ENCODE measurements at regions not wholly inside any gene's neighbourhood (a gene's known extent, or its start where the extent isn't known, plus 50 kb on each side); places are given as distances from the start of the nearest gene placed in this dataset.

DNA sequence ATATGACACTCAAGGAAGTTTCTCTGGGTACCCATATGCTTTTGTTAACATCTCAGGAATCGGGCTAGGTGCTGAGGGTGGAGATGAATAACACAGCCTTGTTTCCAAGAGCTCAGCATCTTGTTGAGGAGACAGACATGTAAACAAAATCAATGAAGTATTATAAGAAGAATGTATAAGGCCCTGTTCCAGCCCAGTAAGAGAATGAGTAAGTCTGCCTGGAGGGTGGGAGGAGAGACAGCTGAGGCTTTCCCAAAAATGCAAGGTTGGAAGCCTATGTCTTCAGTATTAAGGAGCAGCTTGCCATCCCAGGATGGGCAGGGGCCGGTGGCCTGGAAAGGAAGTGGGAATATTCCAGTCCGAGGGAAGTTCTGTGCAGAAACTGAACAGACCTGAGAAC lies 615.3 kb upstream of the BTBD3 start:
- TF ChIP-seq, protein P1, sequence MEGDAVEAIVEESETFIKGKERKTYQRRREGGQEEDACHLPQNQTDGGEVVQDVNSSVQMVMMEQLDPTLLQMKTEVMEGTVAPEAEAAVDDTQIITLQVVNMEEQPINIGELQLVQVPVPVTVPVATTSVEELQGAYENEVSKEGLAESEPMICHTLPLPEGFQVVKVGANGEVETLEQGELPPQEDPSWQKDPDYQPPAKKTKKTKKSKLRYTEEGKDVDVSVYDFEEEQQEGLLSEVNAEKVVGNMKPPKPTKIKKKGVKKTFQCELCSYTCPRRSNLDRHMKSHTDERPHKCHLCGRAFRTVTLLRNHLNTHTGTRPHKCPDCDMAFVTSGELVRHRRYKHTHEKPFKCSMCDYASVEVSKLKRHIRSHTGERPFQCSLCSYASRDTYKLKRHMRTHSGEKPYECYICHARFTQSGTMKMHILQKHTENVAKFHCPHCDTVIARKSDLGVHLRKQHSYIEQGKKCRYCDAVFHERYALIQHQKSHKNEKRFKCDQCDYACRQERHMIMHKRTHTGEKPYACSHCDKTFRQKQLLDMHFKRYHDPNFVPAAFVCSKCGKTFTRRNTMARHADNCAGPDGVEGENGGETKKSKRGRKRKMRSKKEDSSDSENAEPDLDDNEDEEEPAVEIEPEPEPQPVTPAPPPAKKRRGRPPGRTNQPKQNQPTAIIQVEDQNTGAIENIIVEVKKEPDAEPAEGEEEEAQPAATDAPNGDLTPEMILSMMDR (conservative IDR thresholded peaks at IDR 0.05; ENCODE audit: low read depth in 2 of 2), result no peak
- TF ChIP-seq, protein P2, sequence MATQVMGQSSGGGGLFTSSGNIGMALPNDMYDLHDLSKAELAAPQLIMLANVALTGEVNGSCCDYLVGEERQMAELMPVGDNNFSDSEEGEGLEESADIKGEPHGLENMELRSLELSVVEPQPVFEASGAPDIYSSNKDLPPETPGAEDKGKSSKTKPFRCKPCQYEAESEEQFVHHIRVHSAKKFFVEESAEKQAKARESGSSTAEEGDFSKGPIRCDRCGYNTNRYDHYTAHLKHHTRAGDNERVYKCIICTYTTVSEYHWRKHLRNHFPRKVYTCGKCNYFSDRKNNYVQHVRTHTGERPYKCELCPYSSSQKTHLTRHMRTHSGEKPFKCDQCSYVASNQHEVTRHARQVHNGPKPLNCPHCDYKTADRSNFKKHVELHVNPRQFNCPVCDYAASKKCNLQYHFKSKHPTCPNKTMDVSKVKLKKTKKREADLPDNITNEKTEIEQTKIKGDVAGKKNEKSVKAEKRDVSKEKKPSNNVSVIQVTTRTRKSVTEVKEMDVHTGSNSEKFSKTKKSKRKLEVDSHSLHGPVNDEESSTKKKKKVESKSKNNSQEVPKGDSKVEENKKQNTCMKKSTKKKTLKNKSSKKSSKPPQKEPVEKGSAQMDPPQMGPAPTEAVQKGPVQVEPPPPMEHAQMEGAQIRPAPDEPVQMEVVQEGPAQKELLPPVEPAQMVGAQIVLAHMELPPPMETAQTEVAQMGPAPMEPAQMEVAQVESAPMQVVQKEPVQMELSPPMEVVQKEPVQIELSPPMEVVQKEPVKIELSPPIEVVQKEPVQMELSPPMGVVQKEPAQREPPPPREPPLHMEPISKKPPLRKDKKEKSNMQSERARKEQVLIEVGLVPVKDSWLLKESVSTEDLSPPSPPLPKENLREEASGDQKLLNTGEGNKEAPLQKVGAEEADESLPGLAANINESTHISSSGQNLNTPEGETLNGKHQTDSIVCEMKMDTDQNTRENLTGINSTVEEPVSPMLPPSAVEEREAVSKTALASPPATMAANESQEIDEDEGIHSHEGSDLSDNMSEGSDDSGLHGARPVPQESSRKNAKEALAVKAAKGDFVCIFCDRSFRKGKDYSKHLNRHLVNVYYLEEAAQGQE (IDR thresholded peaks at IDR 0.05; ENCODE audit: unreplicated experiment), result no peak
- TF ChIP-seq EZH2 (IDR thresholded peaks at IDR 0.05; ENCODE audit: low read depth, unreplicated experiment) (no peak), POLR2AphosphoS5 (IDR thresholded peaks at IDR 0.05; ENCODE audit: low read depth) (no peak), EZH2phosphoT487 (IDR thresholded peaks at IDR 0.05; ENCODE audit: unreplicated experiment) (no peak), CREB1 (CRISPR knock-in tag; IDR thresholded peaks at IDR 0.05; ENCODE audit: low read depth) (no peak), NANOG (IDR thresholded peaks at IDR 0.05; ENCODE audit: borderline replicate concordance) (no peak), JUNB (IDR thresholded peaks at IDR 0.05; ENCODE audit: unreplicated experiment) (no peak), STAT1 (IDR thresholded peaks at IDR 0.05; ENCODE audit: unreplicated experiment) (no peak)
- TF ChIP-seq, protein P3, sequence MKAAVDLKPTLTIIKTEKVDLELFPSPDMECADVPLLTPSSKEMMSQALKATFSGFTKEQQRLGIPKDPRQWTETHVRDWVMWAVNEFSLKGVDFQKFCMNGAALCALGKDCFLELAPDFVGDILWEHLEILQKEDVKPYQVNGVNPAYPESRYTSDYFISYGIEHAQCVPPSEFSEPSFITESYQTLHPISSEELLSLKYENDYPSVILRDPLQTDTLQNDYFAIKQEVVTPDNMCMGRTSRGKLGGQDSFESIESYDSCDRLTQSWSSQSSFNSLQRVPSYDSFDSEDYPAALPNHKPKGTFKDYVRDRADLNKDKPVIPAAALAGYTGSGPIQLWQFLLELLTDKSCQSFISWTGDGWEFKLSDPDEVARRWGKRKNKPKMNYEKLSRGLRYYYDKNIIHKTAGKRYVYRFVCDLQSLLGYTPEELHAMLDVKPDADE (IDR thresholded peaks at IDR 0.05), result no peak

Data from GM23338 (cell line).